HFFc6 (cell line): ENCODE measurements at regions not wholly inside any gene's neighbourhood (a gene's known extent, or its start where the extent isn't known, plus 50 kb on each side); places are given as distances from the start of the nearest gene placed in this dataset.

Experiments
- DNase-seq: peaks from one replicate; pipeline ENCODE4 v3.0.0-alpha.2; 2018
- H3K27ac Mint-ChIP-seq: 2 replicates; pipeline ENCODE4 v1.8.0; 2020; ENCODE audit warnings: mild to moderate bottlenecking, mixed read lengths
- H3K27me3 Mint-ChIP-seq: 2 replicates; pipeline ENCODE4 v1.8.0; 2021; ENCODE audit warnings: mild to moderate bottlenecking, moderate library complexity, mixed read lengths; ENCODE audit not compliant: insufficient read depth
- H3K36me3 Mint-ChIP-seq: 2 replicates; pipeline ENCODE4 v1.8.0; 2021; ENCODE audit warnings: low read depth, mixed read lengths
- H3K4me1 Mint-ChIP-seq: 2 replicates; pipeline ENCODE4 v1.8.0; 2020; ENCODE audit warnings: low read depth, mixed read lengths
- H3K4me3 Mint-ChIP-seq: 2 replicates; pipeline ENCODE4 v1.8.0; 2020; ENCODE audit warnings: mild to moderate bottlenecking, moderate library complexity, mixed read lengths
- H3K9me3 Mint-ChIP-seq: 2 replicates; pipeline ENCODE4 v1.8.0; 2020; ENCODE audit warnings: mild to moderate bottlenecking, mixed read lengths
- TF ChIP-seq, protein P1 (sequence below): fragments of 200-600 bp; sonication (generic); IDR thresholded peaks from 2 replicates; pipeline ENCODE4 v1.5.0; 2021; ENCODE audit warnings: antibody characterized with exemption, mild to moderate bottlenecking

- Mint-ChIP-seq H3K4me3 (no peak overlapping the region), H3K27ac (no peak overlapping the region), H3K36me3 (no peaks in the 10 kb centered on the region), H3K4me1 (peaks cover 57% of the 10 kb centered on the region), H3K9me3 (no peaks in the 10 kb centered on the region), H3K27me3 (no peaks in the 10 kb centered on the region)
- TF ChIP-seq, protein P1, sequence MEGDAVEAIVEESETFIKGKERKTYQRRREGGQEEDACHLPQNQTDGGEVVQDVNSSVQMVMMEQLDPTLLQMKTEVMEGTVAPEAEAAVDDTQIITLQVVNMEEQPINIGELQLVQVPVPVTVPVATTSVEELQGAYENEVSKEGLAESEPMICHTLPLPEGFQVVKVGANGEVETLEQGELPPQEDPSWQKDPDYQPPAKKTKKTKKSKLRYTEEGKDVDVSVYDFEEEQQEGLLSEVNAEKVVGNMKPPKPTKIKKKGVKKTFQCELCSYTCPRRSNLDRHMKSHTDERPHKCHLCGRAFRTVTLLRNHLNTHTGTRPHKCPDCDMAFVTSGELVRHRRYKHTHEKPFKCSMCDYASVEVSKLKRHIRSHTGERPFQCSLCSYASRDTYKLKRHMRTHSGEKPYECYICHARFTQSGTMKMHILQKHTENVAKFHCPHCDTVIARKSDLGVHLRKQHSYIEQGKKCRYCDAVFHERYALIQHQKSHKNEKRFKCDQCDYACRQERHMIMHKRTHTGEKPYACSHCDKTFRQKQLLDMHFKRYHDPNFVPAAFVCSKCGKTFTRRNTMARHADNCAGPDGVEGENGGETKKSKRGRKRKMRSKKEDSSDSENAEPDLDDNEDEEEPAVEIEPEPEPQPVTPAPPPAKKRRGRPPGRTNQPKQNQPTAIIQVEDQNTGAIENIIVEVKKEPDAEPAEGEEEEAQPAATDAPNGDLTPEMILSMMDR: no peak
- no peak for DNase-seq
Measured at GRCh38 chr11:28671274-28671673, 563.1 kb downstream of the METTL15 start.

DNA sequence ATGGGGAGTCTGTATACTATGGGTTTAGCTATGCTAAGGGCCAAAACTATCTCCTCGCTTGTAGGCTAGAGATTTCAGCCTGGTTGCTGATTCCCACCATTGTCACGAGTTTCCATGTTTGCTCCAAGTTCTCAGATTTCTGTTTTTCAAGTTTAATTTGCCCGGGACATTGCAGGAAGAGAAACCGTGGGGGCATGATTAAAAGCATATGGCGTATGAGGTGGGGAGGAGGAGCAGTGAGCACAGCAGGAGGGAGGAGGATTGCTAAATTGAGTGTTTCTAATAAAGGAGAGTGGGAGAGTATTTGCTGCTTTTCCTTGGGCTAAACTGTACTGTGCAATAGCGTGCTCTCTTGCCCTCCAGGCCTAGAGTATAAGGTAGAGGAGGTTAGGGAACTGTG is 558.4 kb downstream of the METTL15 start:
- Mint-ChIP-seq H3K9me3 (peaks cover 5% of the 10 kb centered on the region; the same call in 1 of the 2 replicates), H3K27me3 (no peaks in the 10 kb centered on the region), H3K27ac (no peak overlapping the region; the same call in 1 of the 2 replicates), H3K4me1 (peaks cover 25% of the 10 kb centered on the region; the same call in 1 of the 2 replicates), H3K4me3 (no peak overlapping the region; the same call in 1 of the 2 replicates), H3K36me3 (peaks cover 10% of the 10 kb centered on the region; the same call in 1 of the 2 replicates)
- DNase-seq: no peak
- TF ChIP-seq, protein P1: no peak

DNA sequence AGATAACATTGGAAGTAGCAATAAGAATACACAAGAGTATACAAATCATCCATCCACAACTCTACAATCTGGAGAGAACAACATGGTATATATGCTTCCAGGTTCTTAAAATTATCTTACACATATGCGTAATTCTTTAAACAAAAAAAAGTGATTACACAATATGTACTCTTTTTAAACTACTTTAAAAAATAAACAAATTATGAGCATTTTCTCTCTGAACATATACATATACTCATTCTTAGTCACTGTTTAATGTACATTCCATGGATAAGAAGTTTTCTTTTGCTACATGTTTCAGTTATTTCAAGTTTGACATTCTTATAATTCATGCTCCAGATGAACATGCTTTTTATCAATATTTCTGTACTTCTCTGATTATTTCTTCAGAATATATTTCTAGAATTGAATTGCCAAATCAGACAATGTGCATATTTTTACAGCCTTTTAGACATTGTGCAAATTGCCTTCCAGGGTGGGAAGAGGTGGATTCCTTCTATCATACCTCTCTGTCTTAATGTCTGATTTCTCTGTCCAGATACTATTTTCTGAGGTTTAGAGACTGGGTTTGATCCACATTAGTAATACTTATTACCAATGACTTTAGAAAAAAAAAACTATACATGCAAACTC is 551.6 kb downstream of the METTL15 start:
- H3K4me3 Mint-ChIP-seq: no peak overlapping the region
- TF ChIP-seq, protein P1: no peak
- no peak for DNase-seq
- no peak overlapping the region for H3K27ac Mint-ChIP-seq
- peaks cover 56% of the 10 kb centered on the region for H3K4me1 Mint-ChIP-seq
- H3K9me3 Mint-ChIP-seq: peaks cover 5% of the 10 kb centered on the region; the same call in 1 of the 2 replicates
- H3K36me3 Mint-ChIP-seq: peaks cover 10% of the 10 kb centered on the region; the same call in 1 of the 2 replicates
- no peaks in the 10 kb centered on the region; the same call in 1 of the 2 replicates for H3K27me3 Mint-ChIP-seq

GRCh38 chr11:28657378-28658030 is 549.3 kb downstream of the METTL15 start:
- H3K9me3 Mint-ChIP-seq: no peaks in the 10 kb centered on the region
- H3K4me1 Mint-ChIP-seq: peaks cover 63% of the 10 kb centered on the region
- H3K27ac Mint-ChIP-seq: peak overlapping the region; percentile 64
- no peaks in the 10 kb centered on the region; the same call in 1 of the 2 replicates for H3K36me3 Mint-ChIP-seq
- DNase-seq: peak; percentile 61
- TF ChIP-seq, protein P1: no peak
- no peak overlapping the region for H3K4me3 Mint-ChIP-seq
- no peaks in the 10 kb centered on the region; the same call in none of the 2 replicates for H3K27me3 Mint-ChIP-seq

DNA sequence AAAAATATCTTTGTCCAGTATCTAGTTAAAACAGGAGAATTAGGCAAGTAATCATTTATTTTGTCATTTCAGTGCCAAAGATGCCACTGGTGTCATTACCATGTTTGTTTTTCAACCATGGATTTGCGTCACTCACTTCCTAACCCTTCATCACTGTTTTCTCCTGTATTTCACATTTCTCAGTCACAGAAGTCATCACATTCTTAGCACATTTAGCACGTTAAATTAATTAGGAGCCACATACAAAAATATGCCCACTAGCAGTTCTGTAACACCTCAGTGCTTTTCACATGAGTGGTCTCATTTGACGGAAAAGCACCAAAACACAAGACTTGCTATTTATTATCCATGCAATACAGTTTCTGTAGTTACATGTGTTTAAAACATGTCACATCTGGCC is 546.0 kb downstream of the METTL15 start:
- no peak for DNase-seq
- Mint-ChIP-seq H3K36me3 (peaks cover 13% of the 10 kb centered on the region), H3K27me3 (no peaks in the 10 kb centered on the region; the same call in 1 of the 2 replicates), H3K4me1 (peaks cover 49% of the 10 kb centered on the region), H3K4me3 (no peak overlapping the region), H3K27ac (no peak overlapping the region), H3K9me3 (no peaks in the 10 kb centered on the region)
- TF ChIP-seq, protein P1: no peak
